Left lung (tissue), 4 donors: ENCODE measurements at regions not wholly inside any gene's neighbourhood (a gene's known extent, or its start where the extent isn't known, plus 50 kb on each side); places are given as distances from the start of the nearest gene placed in this dataset.

Experiments
- ATAC-seq: fragments of 200-7000 bp; cut with Tn5 transposase; one replicate; pipeline ENCODE4 v1.9.1; 2020; ENCODE audit warnings: moderate library complexity
- DNase-seq, 4 donors: peaks; one replicate each; pipeline ENCODE4 v3.0.0-alpha.2; 2013 to 2020
- H3K27ac ChIP-seq, 2 donors: fragments of 200-600 bp; sonication (generic) in 1 of 2; one replicate each; pipeline versions ENCODE4 v1.5.0 to v1.8.0; 2020 to 2021
- H3K27me3 ChIP-seq, 2 donors: fragments of 200-600 bp; sonication (generic) in 1 of 2; one replicate each; pipeline versions ENCODE4 v1.5.0 to v1.8.0; 2020 to 2021
- H3K36me3 ChIP-seq, 2 donors: fragments of 200-600 bp; sonication (generic) in 1 of 2; one replicate each; pipeline versions ENCODE4 v1.5.0 to v1.8.0; 2020 to 2021
- H3K4me1 ChIP-seq, 2 donors: fragments of 200-600 bp; one replicate each; pipeline ENCODE4 v1.8.0; 2021
- H3K4me3 ChIP-seq, 2 donors: fragments of 200-600 bp; sonication (generic) in 1 of 2; one replicate each; pipeline versions ENCODE4 v1.5.0 to v1.8.0; 2020 to 2021; ENCODE audit warnings: mild to moderate bottlenecking in 1 of 2
- H3K9me3 ChIP-seq, 2 donors: fragments of 200-600 bp; sonication (generic) in 1 of 2; one replicate each; pipeline versions ENCODE4 v1.5.0 to v1.8.0; 2020 to 2021
- intact Hi-C, 2 donors: fragments of 100-400 bp; cut with DNase I; formaldehyde crosslinking; loops; one replicate each; pipeline versions ENCODE4 v1.11.2 to v1.14.2; 2022
- TF ChIP-seq, protein P1 (sequence below), 2 donors: fragments of 200-600 bp; sonication (generic) in 1 of 2; IDR thresholded peaks; one replicate each; pipeline versions ENCODE4 v1.5.0 to v1.8.0; 2021; ENCODE audit warnings: antibody characterized with exemption in 2 of 2
- donor health status: DM: no; HTN: yes; CAD: no.
- donor health status: DM: no; HTN: no; CAD: no.

DNA sequence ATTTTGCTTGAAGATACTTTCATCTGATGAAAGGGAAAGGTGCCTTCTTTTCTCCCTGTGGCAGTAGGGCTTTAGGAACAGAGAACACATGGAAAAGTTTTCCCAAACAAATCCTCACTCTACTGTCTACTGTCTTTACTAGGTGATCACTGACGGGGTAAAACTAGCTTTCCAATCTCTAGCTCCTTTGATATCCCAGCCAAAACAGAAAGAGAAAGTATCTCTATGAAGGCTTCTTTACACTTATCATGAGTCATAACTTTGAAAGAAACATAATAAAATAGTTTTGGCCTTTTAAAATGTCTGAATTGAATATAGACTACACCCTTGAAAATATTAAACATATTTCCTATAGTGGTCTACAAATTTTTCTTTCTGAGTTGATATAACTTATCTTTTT, 214.5 kb downstream of the DSEL start:
- intact Hi-C loops = no loop called here
- Histone ChIP-seq H3K4me1 (no peaks in the 10 kb centered on the region), H3K36me3 (no peaks in the 10 kb centered on the region), H3K27ac (no peak overlapping the region), H3K9me3 (peaks cover 0 to 17% of the 10 kb centered on the region in 2 donors), H3K4me3 (no peak overlapping the region), H3K27me3 (no peaks in the 10 kb centered on the region)
- DNase-seq = no peak
- no peak for ATAC-seq
- TF ChIP-seq, protein P1, sequence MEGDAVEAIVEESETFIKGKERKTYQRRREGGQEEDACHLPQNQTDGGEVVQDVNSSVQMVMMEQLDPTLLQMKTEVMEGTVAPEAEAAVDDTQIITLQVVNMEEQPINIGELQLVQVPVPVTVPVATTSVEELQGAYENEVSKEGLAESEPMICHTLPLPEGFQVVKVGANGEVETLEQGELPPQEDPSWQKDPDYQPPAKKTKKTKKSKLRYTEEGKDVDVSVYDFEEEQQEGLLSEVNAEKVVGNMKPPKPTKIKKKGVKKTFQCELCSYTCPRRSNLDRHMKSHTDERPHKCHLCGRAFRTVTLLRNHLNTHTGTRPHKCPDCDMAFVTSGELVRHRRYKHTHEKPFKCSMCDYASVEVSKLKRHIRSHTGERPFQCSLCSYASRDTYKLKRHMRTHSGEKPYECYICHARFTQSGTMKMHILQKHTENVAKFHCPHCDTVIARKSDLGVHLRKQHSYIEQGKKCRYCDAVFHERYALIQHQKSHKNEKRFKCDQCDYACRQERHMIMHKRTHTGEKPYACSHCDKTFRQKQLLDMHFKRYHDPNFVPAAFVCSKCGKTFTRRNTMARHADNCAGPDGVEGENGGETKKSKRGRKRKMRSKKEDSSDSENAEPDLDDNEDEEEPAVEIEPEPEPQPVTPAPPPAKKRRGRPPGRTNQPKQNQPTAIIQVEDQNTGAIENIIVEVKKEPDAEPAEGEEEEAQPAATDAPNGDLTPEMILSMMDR (IDR thresholded peaks at IDR 0.05) = no peak

DNA sequence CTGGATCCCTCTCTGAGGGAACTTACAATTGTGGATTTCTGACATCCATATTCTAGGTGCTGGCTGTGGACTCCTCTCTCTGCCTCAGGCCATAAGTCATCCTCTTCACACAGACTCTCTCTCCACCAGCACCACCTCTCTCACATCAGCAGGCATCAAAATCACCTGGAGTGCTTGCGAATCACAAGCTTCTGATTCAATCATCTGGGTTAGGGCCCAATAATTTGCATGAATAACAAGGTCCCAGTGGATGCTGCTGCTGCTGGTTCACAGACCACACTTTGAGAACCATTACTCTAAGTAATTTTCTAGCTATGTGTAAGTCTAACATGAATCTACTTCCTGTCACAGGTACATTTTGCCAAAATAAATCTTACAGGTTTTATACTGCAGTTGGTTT, 214.9 kb downstream of the DSEL start:
- Histone ChIP-seq H3K9me3 (peaks cover 0 to 17% of the 10 kb centered on the region in 2 donors), H3K27me3 (no peaks in the 10 kb centered on the region), H3K36me3 (no peaks in the 10 kb centered on the region), H3K4me1 (no peaks in the 10 kb centered on the region), H3K27ac (no peak overlapping the region), H3K4me3 (no peak overlapping the region)
- intact Hi-C loops = no loop called here
- DNase-seq (no peak), ATAC-seq (no peak)
- TF ChIP-seq, protein P1 (IDR thresholded peaks at IDR 0.05) = no peak

DNA sequence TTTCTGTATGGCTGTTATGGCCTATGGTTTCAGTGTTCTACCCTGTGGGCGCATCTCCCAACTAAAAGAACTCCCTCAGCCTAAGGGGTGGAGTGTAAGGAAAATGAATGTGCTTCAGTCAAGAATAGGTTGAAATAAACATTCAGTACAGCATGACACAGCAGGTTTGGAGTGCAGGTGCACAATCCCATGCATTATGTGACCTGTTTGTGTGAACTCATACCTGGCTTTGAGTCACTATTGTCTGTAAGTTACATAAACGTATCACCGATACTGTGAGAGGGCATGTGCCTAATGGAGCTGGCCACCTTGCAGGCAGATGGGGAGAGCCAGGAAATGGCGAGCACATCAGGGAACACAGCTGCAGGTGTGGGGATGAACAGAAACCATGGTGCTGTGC, 216.0 kb downstream of the DSEL start:
- H3K4me1 ChIP-seq = no peaks in the 10 kb centered on the region
- TF ChIP-seq, protein P1 (IDR thresholded peaks at IDR 0.05) = no peak
- H3K36me3 ChIP-seq = no peaks in the 10 kb centered on the region
- H3K4me3 ChIP-seq = no peak overlapping the region
- no peak overlapping the region for H3K27ac ChIP-seq
- ATAC-seq (no peak), DNase-seq (no peak)
- H3K9me3 ChIP-seq = peaks cover 0 to 22% of the 10 kb centered on the region in 2 donors
- intact Hi-C loops = no loop called here
- no peaks in the 10 kb centered on the region for H3K27me3 ChIP-seq

DNA sequence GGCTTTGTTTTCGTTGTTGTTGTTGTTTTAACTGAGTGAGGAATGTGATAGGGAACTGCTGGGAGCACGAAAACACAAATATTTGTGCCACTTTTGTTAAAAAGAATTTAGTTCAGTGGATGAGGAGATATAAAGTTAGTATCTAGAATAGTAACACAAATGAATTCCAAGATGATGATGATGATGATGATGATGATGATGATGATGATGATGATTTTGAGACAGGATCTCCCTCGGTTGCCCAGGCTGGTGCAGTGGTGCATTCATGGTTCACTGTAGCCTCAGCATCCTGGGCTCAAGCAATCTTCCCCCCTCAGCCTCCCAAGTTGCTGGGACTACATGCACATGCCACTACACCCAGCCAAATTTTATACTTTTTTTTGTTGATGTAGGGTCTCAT, 223.7 kb downstream of the DSEL start:
- Histone ChIP-seq H3K27ac (no peak overlapping the region), H3K27me3 (no peaks in the 10 kb centered on the region), H3K4me3 (no peak overlapping the region), H3K4me1 (no peaks in the 10 kb centered on the region), H3K36me3 (no peaks in the 10 kb centered on the region), H3K9me3 (peaks cover 0 to 5% of the 10 kb centered on the region in 2 donors)
- intact Hi-C loops = no loop called here
- ATAC-seq (no peak), DNase-seq (no peak)
- TF ChIP-seq, protein P1 (IDR thresholded peaks at IDR 0.05) = no peak

DNA sequence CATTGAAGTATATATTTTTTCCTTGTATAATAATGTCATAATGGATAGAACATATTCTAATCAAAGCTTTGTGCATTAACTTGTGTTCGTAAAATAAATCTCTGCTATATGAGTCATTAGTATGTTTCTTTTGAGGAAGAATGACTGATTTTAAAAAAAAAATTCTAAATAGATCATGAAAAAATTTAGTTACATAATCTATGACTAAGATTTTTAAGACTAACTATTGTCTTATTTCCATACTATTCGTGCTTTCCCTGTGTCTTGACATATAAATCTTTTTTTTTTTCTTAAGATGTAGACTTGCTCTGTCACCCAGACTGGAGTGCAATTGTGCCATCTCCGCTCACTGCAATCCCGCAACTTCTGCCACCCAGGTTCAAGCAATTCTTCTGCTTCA, 226.1 kb downstream of the DSEL start:
- ATAC-seq (no peak), DNase-seq (no peak)
- H3K36me3 ChIP-seq = no peaks in the 10 kb centered on the region
- intact Hi-C loops = no loop called here
- H3K9me3 ChIP-seq = no peaks in the 10 kb centered on the region
- no peaks in the 10 kb centered on the region for H3K4me1 ChIP-seq
- no peaks in the 10 kb centered on the region for H3K27me3 ChIP-seq
- no peak overlapping the region for H3K27ac ChIP-seq
- TF ChIP-seq, protein P1 (IDR thresholded peaks at IDR 0.05) = no peak
- H3K4me3 ChIP-seq = no peak overlapping the region
